ENCODE measurements at regions not wholly inside any gene's neighbourhood (a gene's known extent, or its start where the extent isn't known, plus 50 kb on each side); places are given as distances from the start of the nearest gene placed in this dataset.

GRCh38 chr13:73704587-73704986, 429.6 kb downstream of the KLF12 start:
- DNase-seq (ENCODE audit: low spot score), result no peak

- DNase-seq (ENCODE audit: low spot score), result no peak
Observed at GRCh38 chr13:73703606-73704005, 430.6 kb downstream of the KLF12 start.

- DNase-seq (ENCODE audit: low spot score), result no peak
Observed at GRCh38 chr13:73702419-73703071, 431.7 kb downstream of the KLF12 start.

DNA sequence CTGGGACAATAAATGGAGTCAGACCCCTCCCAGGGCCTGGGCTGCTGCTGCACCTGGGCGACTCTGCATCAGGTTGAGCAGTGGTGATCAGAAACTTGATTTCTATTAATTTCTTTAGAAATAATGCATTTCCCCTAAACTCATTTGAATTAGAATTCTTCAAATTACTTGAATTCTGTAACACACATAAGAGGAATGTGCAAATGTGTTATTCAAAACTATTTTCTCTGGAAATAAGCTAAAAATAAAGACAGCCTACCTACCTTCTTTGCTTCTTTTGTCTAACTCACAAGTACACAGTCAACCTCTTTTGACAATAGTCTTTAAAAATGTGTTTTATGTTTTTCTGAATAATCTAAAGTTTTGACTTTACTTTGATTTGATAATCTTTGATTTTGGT, 433.0 kb downstream of the KLF12 start:
- DNase-seq (ENCODE audit: low spot score), result no peak

- no peak for DNase-seq (ENCODE audit: low spot score)
Observed at GRCh38 chr13:73698859-73699258, 435.3 kb downstream of the KLF12 start.

- DNase-seq (ENCODE audit: low spot score), result no peak
Observed at GRCh38 chr13:73697166-73697565, 437.0 kb downstream of the KLF12 start.

DNA sequence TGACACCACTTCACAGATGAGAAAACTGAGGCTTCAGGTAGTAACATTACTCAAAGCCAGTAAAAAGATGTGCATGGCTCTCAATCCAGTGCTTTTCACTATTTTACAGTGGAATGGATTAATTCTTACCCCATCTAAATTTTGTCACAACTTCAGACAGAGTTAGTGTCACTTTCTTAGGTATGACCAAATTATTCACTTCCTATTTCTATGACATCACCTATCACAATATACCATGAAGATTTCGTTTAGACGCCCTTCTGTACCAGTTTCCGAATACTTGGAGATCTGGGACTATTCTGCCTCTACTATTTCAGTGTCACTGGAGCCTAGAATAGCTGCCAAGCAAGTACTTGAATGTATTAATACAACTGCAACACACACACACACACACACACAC, 437.5 kb downstream of the KLF12 start:
- DNase-seq (ENCODE audit: low spot score), result no peak

DNA sequence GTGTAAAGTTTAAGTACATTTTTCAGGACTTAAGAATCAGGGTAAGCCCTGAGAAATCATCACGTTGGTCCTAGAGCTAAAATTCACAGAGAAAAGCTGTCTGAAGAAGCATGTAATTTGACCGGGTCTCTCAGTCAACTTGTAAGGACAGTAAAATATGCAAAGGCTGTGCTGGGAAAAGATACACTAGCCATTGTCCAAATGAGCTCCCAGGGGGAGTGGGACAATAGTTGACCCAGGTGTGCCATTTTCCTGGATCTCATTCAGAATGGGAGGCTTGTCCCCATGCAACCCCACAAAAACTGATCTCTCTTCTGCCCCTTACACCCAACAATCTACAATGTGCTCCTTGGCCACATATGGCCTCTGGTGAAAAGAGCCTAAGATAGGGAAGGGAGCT, 437.9 kb downstream of the KLF12 start:
- DNase-seq (ENCODE audit: low spot score), result no peak

- DNase-seq (ENCODE audit: low spot score), result no peak
Observed at GRCh38 chr13:73695325-73695724, 438.9 kb downstream of the KLF12 start.

DNA sequence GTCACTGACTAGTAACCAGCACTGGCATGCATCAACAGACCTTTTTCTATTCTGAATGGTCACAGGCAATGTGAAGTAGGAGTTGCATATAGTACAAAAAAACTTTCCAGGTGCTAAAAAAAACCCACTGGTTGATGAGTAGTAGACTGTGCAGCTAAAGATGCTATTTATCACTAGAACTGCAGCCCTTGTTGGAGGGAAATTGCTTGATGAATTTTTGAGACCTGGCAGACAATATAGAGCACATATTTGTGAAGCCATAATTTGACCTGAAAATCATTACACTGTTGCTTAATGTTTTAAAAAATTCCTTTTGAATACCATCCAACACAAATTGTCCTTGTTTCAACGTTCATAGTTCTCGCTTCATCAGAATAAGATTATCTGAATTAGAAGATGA, 441.0 kb downstream of the KLF12 start:
- no peak for DNase-seq (ENCODE audit: low spot score)

GRCh38 chr13:73691891-73692290, 442.3 kb downstream of the KLF12 start:
- DNase-seq (ENCODE audit: low spot score), result no peak

GRCh38 chr13:73687929-73688328, 446.3 kb downstream of the KLF12 start:
- no peak for DNase-seq (ENCODE audit: low spot score)

DNA sequence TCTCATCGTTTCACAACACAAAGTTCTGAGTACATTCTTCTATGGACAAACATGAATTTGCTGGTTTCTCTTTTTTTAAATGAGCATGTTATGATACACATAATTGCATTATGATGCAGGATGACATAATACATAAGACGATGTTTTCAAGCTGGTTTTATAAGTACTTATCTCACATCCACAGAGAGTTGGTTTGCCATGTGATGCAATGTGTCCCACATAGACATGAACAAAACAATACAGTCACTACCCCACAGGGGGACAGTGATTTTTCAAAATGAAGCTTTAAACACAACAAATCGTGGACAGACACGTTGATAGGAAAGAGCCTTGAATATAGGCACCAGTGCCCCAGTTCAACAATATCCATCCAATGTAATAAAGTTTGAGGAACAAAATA, 447.1 kb downstream of the KLF12 start:
- no peak for DNase-seq (ENCODE audit: low spot score)

GRCh38 chr13:73684750-73685149, 449.5 kb downstream of the KLF12 start:
- no peak for DNase-seq (ENCODE audit: low spot score)

DNA sequence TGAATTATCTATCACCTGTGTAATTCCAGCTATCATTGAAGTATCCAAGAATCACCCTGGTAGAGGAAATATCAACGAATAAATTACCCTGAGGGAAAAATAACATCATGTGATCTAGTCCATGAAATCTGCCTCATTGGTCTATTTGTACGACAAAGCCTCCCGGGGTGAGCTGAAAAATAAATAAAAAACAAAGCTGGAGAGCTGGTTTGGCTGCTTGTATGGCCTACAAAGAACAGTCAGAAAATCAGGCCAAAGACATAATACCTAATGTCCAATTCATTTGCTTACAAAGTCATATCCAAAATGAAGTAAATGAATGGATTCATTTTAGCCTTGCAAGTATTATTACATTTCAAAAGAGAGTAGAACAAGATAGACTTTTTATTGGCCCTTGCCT, 449.9 kb downstream of the KLF12 start:
- no peak for DNase-seq (ENCODE audit: low spot score)

DNA sequence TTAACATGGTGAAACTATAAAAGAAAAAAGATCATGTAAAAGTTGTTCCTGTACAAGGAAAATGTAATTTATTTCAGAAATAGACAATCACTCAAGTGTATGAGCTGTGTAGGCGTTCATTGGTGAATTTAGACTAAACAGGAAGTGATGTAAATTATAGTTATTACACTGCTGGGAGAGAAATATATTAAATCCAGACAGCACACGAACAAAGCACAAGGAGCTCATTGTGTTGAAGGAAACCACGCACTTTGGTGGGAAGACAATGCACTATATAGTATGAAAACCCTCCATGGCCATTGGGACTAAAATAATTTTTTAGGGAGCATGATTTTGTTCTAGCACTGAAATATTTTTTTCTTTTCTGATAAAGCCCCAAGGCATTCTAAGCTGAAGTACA, 450.5 kb downstream of the KLF12 start:
- DNase-seq (ENCODE audit: low spot score), result no peak

DNA sequence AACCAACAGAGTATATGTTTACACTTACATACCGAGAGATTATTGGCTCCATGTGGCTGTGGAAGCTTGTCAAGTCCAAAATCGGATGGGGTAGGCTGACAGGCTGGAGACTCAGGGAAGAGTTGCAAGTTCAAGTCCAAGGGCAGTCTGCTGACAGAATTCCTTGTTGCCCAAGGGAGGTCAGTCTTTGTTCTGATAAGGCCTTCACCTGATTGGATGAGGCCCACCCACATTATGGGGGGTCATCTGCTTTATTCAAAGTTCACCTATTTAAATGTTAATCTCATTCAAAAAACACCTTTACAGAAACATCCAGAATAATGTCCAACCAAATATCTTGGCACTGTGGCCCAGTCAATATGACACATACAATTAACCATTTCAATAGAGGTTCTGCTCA, 452.4 kb downstream of the KLF12 start:
- DNase-seq (ENCODE audit: low spot score), result no peak

GRCh38 chr13:73681015-73681414, 453.2 kb downstream of the KLF12 start:
- no peak for DNase-seq (ENCODE audit: low spot score)

DNA sequence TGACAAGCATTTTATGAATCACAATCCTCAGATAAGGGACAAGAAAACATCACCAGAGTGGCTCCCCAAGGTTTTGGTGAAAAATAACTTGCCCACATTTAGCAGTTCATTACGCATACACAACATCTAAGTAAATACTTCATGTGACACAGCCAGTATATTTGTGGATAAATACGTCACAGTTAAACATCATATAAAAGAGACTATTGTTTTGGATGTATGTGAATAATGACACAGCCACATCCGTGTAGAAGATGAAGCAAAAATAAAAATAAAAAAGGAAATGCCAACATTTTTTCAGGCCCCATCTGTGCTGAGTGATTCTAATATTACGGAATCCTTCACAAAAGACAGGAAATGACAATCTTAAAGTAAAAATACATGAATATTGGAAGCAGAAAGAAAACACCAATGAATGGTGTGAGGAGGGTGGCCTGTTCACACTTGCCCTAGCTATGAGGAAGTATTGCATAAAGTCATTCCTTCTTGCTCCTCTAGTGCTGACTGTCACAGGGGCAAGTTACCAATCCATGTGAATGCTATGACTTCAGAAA, 457.1 kb downstream of the KLF12 start:
- DNase-seq (ENCODE audit: low spot score), result no peak

- DNase-seq (ENCODE audit: low spot score), result no peak
Observed at GRCh38 chr13:73676550-73677047, 457.6 kb downstream of the KLF12 start.

DNA sequence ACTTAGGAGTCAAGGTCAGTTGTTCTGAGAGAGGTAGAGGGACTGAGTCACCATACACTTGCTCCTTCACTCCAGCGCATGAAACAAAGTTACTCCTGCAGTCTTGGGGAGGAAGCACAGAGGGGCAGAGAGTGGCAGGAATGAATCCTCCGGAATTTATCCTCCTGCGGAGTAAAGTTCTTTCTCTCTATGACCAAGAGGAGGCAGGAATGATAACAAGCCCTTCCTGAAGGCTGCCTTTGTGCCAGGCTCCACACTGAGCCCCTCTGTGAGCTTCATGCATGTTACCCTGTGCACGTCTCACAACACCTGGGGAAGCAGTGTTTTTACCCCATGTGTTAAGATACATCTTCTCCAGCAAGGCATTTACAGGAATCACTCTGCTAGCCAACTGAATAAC, 458.4 kb downstream of the KLF12 start:
- no peak for DNase-seq (ENCODE audit: low spot score)

- DNase-seq (ENCODE audit: low spot score), result no peak
Observed at GRCh38 chr13:73674570-73674969, 459.6 kb downstream of the KLF12 start.

- DNase-seq (ENCODE audit: low spot score), result no peak
Observed at GRCh38 chr13:73673931-73674330, 460.3 kb downstream of the KLF12 start.

DNA sequence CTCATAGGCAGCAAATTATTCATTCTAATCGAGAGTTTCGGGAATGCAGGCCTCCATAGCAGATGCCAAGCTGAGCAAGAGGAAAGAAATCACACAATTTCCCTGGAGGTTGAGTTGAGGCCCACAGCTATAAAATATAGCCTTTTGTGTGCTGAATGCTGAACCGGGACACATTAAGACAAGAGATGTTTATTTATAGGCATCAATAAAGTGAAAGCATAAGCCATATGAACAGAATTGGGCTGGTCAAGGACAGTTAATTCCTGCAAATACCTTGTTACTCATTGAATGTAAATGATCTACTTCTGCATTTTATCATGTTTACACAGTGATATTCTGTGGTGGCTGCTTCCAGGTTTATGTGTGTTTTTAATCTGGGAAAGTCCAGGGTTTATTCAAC, 461.7 kb downstream of the KLF12 start:
- DNase-seq (ENCODE audit: low spot score), result no peak
